Smooth muscle cell (in vitro differentiated cells): ENCODE measurements at regions not wholly inside any gene's neighbourhood (a gene's known extent, or its start where the extent isn't known, plus 50 kb on each side); places are given as distances from the start of the nearest gene placed in this dataset.

Experiments
- DNase-seq: peaks from one replicate; lab custom pipeline; 2025; ENCODE audit not compliant: unreplicated experiment; lab: John Stamatoyannopoulos, UW
- H2AFZ ChIP-seq: fragments of 200-600 bp; sonication (generic); 2 replicates; pipeline ENCODE4 v1.6.0; 2016; ENCODE audit warnings: antibody characterized with exemption, low read depth, mild to moderate bottlenecking
- H3F3A ChIP-seq: fragments of 200-600 bp; sonication (generic); 2 replicates; pipeline ENCODE4 v1.6.0; 2017; ENCODE audit warnings: antibody characterized with exemption, low read depth
- H3K27ac ChIP-seq: fragments of 200-600 bp; sonication (generic); 2 replicates; pipeline ENCODE4 v1.5.1; 2016; ENCODE audit warnings: low read depth, mild to moderate bottlenecking
- H3K27me3 ChIP-seq: fragments of 200-600 bp; sonication (generic); 2 replicates; pipeline ENCODE4 v1.6.1; 2016; ENCODE audit warnings: low read depth, mild to moderate bottlenecking
- H3K36me3 ChIP-seq: fragments of 200-600 bp; sonication (generic); 2 replicates; pipeline ENCODE4 v1.5.1; 2016; ENCODE audit warnings: low read depth
- H3K4me1 ChIP-seq: fragments of 200-600 bp; sonication (generic); 2 replicates; pipeline ENCODE4 v1.5.1; 2016; ENCODE audit warnings: low read depth
- H3K4me2 ChIP-seq: fragments of 200-600 bp; sonication (generic); 2 replicates; pipeline ENCODE4 v1.6.0; 2016; ENCODE audit warnings: mild to moderate bottlenecking
- H3K4me3 ChIP-seq: fragments of 200-600 bp; sonication (generic); 2 replicates; pipeline ENCODE4 v1.5.1; 2016; ENCODE audit warnings: mild to moderate bottlenecking
- H3K79me2 ChIP-seq: fragments of 200-600 bp; sonication (generic); 2 replicates; pipeline ENCODE4 v1.6.0; 2016; ENCODE audit warnings: low read depth, mild to moderate bottlenecking
- H3K9ac ChIP-seq: fragments of 200-600 bp; sonication (generic); 2 replicates; pipeline ENCODE4 v1.6.0; 2016; ENCODE audit warnings: low read depth
- H3K9me3 ChIP-seq: fragments of 200-600 bp; sonication (generic); replicated peaks from 2 replicates; pipeline ENCODE4 v1.5.1; 2016; ENCODE audit warnings: low read depth
- H4K20me1 ChIP-seq: fragments of 200-600 bp; sonication (generic); 2 replicates; pipeline ENCODE4 v1.6.0; 2016; ENCODE audit warnings: low read depth
- CTCF ChIP-seq: fragments of 200-600 bp; sonication (generic); IDR thresholded peaks from 2 replicates; pipeline ENCODE4 v1.5.1; 2017; ENCODE audit warnings: borderline replicate concordance, mild to moderate bottlenecking, antibody characterized with exemption; ENCODE audit not compliant: insufficient read depth, poor library complexity, severe bottlenecking
- WGBS: methylation state at CpG from one replicate; pipeline ENCODE4 v1.1.7; 2016; ENCODE audit warnings: low lambda C conversion rate; 5-methylcytosine and 5-hydroxymethylcytosine counted together

- Histone ChIP-seq H3K4me3 (no peak overlapping the region), H2AFZ (no peak overlapping the region), H3K36me3 (no peaks in the 10 kb centered on the region), H3K4me1 (no peaks in the 10 kb centered on the region), H3K9ac (no peak overlapping the region), H3K79me2 (no peaks in the 10 kb centered on the region), H3K9me3 (no peaks in the 10 kb centered on the region), H3F3A (no peaks in the 10 kb centered on the region), H3K4me2 (no peak overlapping the region), H3K27ac (no peak overlapping the region), H4K20me1 (no peaks in the 10 kb centered on the region), H3K27me3 (no peaks in the 10 kb centered on the region)
- TF ChIP-seq CTCF: no peak
- WGBS: 96% methylated on average over 2 of the region's 2 CpGs
- DNase-seq: no peak
Measured at GRCh38 chr11:38300570-38300969, 1702.5 kb upstream of the RAG2 start.

- Histone ChIP-seq H3K9ac (no peak overlapping the region), H3F3A (no peaks in the 10 kb centered on the region), H2AFZ (no peak overlapping the region), H3K9me3 (no peaks in the 10 kb centered on the region), H3K27ac (no peak overlapping the region), H3K36me3 (no peaks in the 10 kb centered on the region), H3K4me1 (no peaks in the 10 kb centered on the region), H3K4me2 (no peak overlapping the region), H3K79me2 (no peaks in the 10 kb centered on the region), H3K27me3 (no peaks in the 10 kb centered on the region), H4K20me1 (no peaks in the 10 kb centered on the region), H3K4me3 (no peak overlapping the region)
- WGBS: 96% methylated on average over 33 of the region's 33 CpGs
- no peak for DNase-seq
- TF ChIP-seq CTCF: no peak
Measured at GRCh38 chr11:38296211-38296776, 1698.3 kb upstream of the RAG2 start.

- Histone ChIP-seq H3K36me3 (no peaks in the 10 kb centered on the region), H3K79me2 (no peaks in the 10 kb centered on the region), H3K4me2 (no peak overlapping the region), H3K27me3 (no peaks in the 10 kb centered on the region), H3K9ac (no peak overlapping the region), H3K4me3 (no peak overlapping the region), H3F3A (no peaks in the 10 kb centered on the region), H3K9me3 (no peaks in the 10 kb centered on the region), H4K20me1 (no peaks in the 10 kb centered on the region), H2AFZ (no peak overlapping the region), H3K27ac (no peak overlapping the region), H3K4me1 (no peaks in the 10 kb centered on the region)
- 97% methylated on average over 4 of the region's 4 CpGs for WGBS
- DNase-seq: no peak
- no peak for TF ChIP-seq CTCF
Measured at GRCh38 chr11:38282718-38283117, 1684.7 kb upstream of the RAG2 start.

- Histone ChIP-seq H3K4me3 (no peak overlapping the region), H3K27ac (no peak overlapping the region), H3K4me2 (no peak overlapping the region), H3K36me3 (no peaks in the 10 kb centered on the region), H3K9ac (no peak overlapping the region), H3K4me1 (peaks cover 2% of the 10 kb centered on the region), H3K9me3 (no peaks in the 10 kb centered on the region), H3K79me2 (no peaks in the 10 kb centered on the region), H4K20me1 (no peaks in the 10 kb centered on the region), H3F3A (no peaks in the 10 kb centered on the region), H3K27me3 (no peaks in the 10 kb centered on the region), H2AFZ (no peak overlapping the region)
- 98% methylated on average over 44 of the region's 45 CpGs for WGBS
- DNase-seq: no peak
- no peak for TF ChIP-seq CTCF
Measured at GRCh38 chr11:38278457-38279141, 1680.6 kb upstream of the RAG2 start.
